ENCODE measurements at regions not wholly inside any gene's neighbourhood (a gene's known extent, or its start where the extent isn't known, plus 50 kb on each side); places are given as distances from the start of the nearest gene placed in this dataset.

- Histone ChIP-seq H2BK15ac (ENCODE audit: low read depth, low read length) (no peak overlapping the region), H4K5ac (ENCODE audit: low read depth, low read length) (no peak overlapping the region), H3K9ac (ENCODE audit: low read depth, low read length) (no peak overlapping the region), H3K4me2 (ENCODE audit: low read depth, low read length) (no peak overlapping the region), H3K9me3 (ENCODE audit: control insufficient read depth, insufficient read depth, low read length) (no peaks in the 10 kb centered on the region; the same call in 1 of the 2 replicates), H4K91ac (ENCODE audit: insufficient read depth, low read depth, low read length) (no peak overlapping the region), H2AK5ac (ENCODE audit: low read depth, low read length) (no peak overlapping the region), H2BK5ac (ENCODE audit: low read depth, low read length, poor library complexity, severe bottlenecking) (no peak overlapping the region), H3K4me1 (ENCODE audit: control insufficient read depth, insufficient read depth, low read length) (no peaks in the 10 kb centered on the region), H3K4me3 (ENCODE audit: insufficient read depth, low read depth, low read length) (no peak overlapping the region), H2BK20ac (ENCODE audit: low read depth, low read length) (no peak overlapping the region), H2AFZ (replicated peaks; ENCODE audit: low read length, poor library complexity) (no peak overlapping the region), H3K9me1 (ENCODE audit: insufficient read depth, low read length) (no peaks in the 10 kb centered on the region), H3K27ac (ENCODE audit: insufficient read depth, low read length) (no peak overlapping the region), H3K14ac (replicated peaks; ENCODE audit: low read depth, low read length) (no peak overlapping the region), H2AK9ac (replicated peaks; ENCODE audit: low read depth, low read length, poor library complexity) (no peak overlapping the region), H3K27me3 (ENCODE audit: control insufficient read depth, insufficient read depth, low read length) (no peaks in the 10 kb centered on the region), H3K4ac (ENCODE audit: low read depth, low read length) (no peak overlapping the region), H3K18ac (ENCODE audit: low read depth, low read length) (no peak overlapping the region), H3K36me3 (ENCODE audit: control insufficient read depth, insufficient read depth, low read length) (no peaks in the 10 kb centered on the region), H3K23ac (ENCODE audit: low read depth, low read length) (no peak overlapping the region), H3K79me1 (ENCODE audit: low read depth in 1 of 2, low read length in 2 of 2) (no peaks in the 10 kb centered on the region), H4K8ac (ENCODE audit: low read depth in 2 of 2, low read length in 2 of 2) (no peak overlapping the region), H2BK120ac (ENCODE audit: low read depth, low read length) (no peak overlapping the region), H3K56ac (ENCODE audit: extremely low read depth, insufficient read depth, low read length) (no peak overlapping the region), H4K20me1 (ENCODE audit: insufficient read depth, low read length) (no peaks in the 10 kb centered on the region)
- POLR2A ChIA-PET (ENCODE audit: unreplicated experiment): no interaction called here
- no CpG with 5 or more reads among the region's 5 CpGs for WGBS, 2 experiments (ENCODE audit: extremely low coverage in 2 of 2, insufficient read length in 1 of 2)
- in situ Hi-C loops (cut with MboI; ENCODE audit: low sequenced_read_pairs) (no loop called here), intact Hi-C loops (cut with micrococcal nuclease) (no loop called here), dilution Hi-C loops (cut with HindIII; ENCODE audit: low sequenced_read_pairs, unreplicated experiment) (no loop called here)
- no TSS peak for BruUV-seq (replicated peaks)
- CTCF ChIA-PET: interaction anchor here (0.6 kb wide), 1 partner anchor 37 kb away, joined by 3 read pairs; no protein-coding TSS in a partner anchor
- TF ChIP-seq MAFK (IDR thresholded peaks at IDR 0.05; ENCODE audit: low read depth, low read length) (no peak), CTCF (conservative IDR thresholded peaks at IDR 0.05; ENCODE audit: low read depth, low read length) (no peak), SMC3 (IDR thresholded peaks at IDR 0.05; ENCODE audit: low read depth, low read length) (no peak), CHD1 (IDR thresholded peaks at IDR 0.05; ENCODE audit: low read depth, low read length) (no peak), MAZ (IDR thresholded peaks at IDR 0.05; ENCODE audit: borderline replicate concordance, low read depth, low read length) (no peak), NFE2L2 (IDR thresholded peaks at IDR 0.05; ENCODE audit: low read depth, low read length) (no peak), CEBPB (IDR thresholded peaks at IDR 0.05; ENCODE audit: low read depth, low read length) (no peak), FOS (IDR thresholded peaks at IDR 0.05; ENCODE audit: low read depth, low read length) (no peak), USF2 (IDR thresholded peaks at IDR 0.05; ENCODE audit: low read depth, low read length) (no peak), RAD21 (IDR thresholded peaks at IDR 0.05; ENCODE audit: low read length) (no peak), RFX5 (IDR thresholded peaks at IDR 0.05; ENCODE audit: low read depth, low read length) (no peak)
- no peak for ATAC-seq (ENCODE audit: low read depth)
- DNase-seq: no peak
These were observed 1651.3 kb downstream of the SLITRK5 start for GRCh38 chr13:89322466-89322865.

All from IMR-90 (cell line).